NT2/D1 (cell line): ENCODE measurements at regions not wholly inside any gene's neighbourhood (a gene's known extent, or its start where the extent isn't known, plus 50 kb on each side); places are given as distances from the start of the nearest gene placed in this dataset.

Source experiments
- SUZ12 ChIP-seq: IDR thresholded peaks from 2 replicates; pipeline ENCODE4 v1.6.1; 2011; ENCODE audit not compliant: insufficient read length, insufficient read depth; ENCODE audit errors: extremely low read depth
- YY1 ChIP-seq: IDR thresholded peaks from 2 replicates; pipeline ENCODE4 v1.6.1; 2011; ENCODE audit not compliant: insufficient read length, insufficient read depth
- ZNF274 ChIP-seq: IDR thresholded peaks from 2 replicates; pipeline ENCODE4 v1.6.1; 2011; ENCODE audit warnings: mild to moderate bottlenecking, low read depth, low read length

DNA sequence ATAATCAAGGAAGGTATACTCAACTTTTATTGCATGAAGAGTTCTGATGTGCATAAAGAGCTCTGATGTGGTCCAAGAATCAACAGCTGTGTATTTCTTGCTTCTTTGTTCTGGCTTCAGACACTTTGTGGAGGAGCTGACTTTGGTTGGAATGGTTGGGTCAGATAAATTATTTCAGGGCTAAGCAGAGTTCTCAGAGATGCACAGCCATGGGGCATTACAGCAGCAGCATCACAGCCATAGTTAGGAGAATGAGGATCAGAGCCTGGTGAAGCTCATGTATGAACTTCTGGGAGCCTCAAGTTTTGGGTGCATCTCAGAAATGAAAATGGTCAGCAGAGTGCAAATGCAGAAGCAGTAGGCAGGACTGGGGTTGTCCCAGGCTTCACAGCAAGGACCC, 267.4 kb upstream of the RUNX1 start:
- no peak for TF ChIP-seq YY1
- no peak for TF ChIP-seq SUZ12
- no peak for TF ChIP-seq ZNF274
